ENCODE measurements at regions not wholly inside any gene's neighbourhood (a gene's known extent, or its start where the extent isn't known, plus 50 kb on each side); places are given as distances from the start of the nearest gene placed in this dataset.

DNA sequence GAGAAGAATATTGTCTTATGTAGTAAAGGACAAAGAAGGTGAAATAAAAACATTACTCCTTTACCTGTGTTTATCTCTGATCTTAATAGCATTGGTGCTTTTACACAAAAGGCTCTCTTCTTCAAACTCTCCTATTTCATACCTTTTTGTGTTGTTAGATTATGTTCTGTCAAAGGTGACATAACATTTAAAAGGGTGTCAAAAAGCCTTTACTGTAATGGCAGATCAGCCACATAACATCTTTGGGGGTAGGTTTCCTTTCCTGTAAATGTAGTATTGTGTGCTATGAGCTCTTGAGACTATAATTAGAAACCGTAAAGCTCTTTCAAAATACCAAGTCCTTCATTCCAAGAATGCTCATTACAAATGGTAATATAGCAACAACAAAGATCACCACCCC lies 400.1 kb downstream of the LNPK start:
- DNase-seq (ENCODE audit: low read depth in 1 of 2, low spot score in 1 of 2): no peak
- H3K4me3 ChIP-seq (replicated peaks; ENCODE audit: insufficient read depth, low read length): no peak overlapping the region
- H3K27me3 ChIP-seq (ENCODE audit: insufficient read depth, poor library complexity, severe bottlenecking): no peaks in the 10 kb centered on the region
- H3K27ac ChIP-seq (replicated peaks): no peak overlapping the region
- no peak for TF ChIP-seq REST (IDR thresholded peaks at IDR 0.05; ENCODE audit: insufficient replicate concordance, low read depth)
- TF ChIP-seq GABPA (IDR thresholded peaks at IDR 0.05; ENCODE audit: low read depth): no peak
- TF ChIP-seq SPI1 (IDR thresholded peaks at IDR 0.05; ENCODE audit: borderline replicate concordance, low read depth): no peak
- TF ChIP-seq POLR2AphosphoS5 (IDR thresholded peaks at IDR 0.05; ENCODE audit: low read depth): no peak
- TF ChIP-seq, protein P1, sequence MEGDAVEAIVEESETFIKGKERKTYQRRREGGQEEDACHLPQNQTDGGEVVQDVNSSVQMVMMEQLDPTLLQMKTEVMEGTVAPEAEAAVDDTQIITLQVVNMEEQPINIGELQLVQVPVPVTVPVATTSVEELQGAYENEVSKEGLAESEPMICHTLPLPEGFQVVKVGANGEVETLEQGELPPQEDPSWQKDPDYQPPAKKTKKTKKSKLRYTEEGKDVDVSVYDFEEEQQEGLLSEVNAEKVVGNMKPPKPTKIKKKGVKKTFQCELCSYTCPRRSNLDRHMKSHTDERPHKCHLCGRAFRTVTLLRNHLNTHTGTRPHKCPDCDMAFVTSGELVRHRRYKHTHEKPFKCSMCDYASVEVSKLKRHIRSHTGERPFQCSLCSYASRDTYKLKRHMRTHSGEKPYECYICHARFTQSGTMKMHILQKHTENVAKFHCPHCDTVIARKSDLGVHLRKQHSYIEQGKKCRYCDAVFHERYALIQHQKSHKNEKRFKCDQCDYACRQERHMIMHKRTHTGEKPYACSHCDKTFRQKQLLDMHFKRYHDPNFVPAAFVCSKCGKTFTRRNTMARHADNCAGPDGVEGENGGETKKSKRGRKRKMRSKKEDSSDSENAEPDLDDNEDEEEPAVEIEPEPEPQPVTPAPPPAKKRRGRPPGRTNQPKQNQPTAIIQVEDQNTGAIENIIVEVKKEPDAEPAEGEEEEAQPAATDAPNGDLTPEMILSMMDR (IDR thresholded peaks at IDR 0.05; ENCODE audit: insufficient read depth, low read length): no peak

DNA sequence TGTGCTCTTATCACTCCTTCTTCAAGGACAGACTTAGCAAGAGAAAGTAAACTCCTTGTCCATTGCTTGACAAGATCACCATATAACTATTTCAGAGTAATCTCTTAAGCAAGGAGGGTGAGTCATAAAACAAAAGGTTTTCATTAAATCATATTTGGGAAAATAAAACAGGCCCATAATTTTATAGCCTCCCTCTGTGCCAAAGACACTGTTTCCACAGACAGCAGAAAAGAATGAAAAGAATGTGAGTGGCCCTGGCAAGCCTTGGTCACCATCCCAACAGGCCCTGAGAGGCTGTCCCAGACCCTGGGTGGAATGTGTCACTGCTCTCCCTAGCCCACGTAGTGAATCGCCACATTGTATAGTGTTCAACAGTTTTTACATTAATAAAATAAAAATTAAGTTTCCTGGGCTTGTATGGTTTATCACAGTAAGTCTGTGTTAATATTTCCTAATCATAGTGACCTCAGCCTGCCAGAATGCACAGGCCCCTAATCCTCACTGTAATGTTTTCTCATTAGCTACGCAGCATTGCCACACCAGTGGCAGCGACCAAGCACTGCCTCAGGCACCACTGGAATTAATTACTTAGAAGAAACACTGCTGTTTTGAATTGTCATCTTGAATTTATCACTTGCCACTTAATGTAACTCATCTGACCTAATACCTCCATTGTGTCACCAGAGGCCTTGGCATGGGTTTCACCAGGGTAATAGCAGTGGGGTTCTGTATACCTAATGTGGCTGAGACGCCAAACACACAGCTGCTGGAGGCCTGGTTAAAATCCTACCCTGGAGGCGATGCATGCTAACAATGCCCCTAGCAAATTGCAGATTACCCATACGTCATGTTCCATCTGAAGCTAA lies 401.9 kb downstream of the LNPK start:
- H3K4me3 ChIP-seq (replicated peaks; ENCODE audit: insufficient read depth, low read length): no peak overlapping the region

GRCh38 chr2:175597286-175597685 lies 404.8 kb downstream of the LNPK start:
- no peak for TF ChIP-seq POLR2AphosphoS5 (IDR thresholded peaks at IDR 0.05; ENCODE audit: low read depth)
- no peak for TF ChIP-seq SPI1 (IDR thresholded peaks at IDR 0.05; ENCODE audit: borderline replicate concordance, low read depth)
- TF ChIP-seq, protein P1 (IDR thresholded peaks at IDR 0.05; ENCODE audit: insufficient read depth, low read length): no peak
- no peak for TF ChIP-seq GABPA (IDR thresholded peaks at IDR 0.05; ENCODE audit: low read depth)
- TF ChIP-seq REST (IDR thresholded peaks at IDR 0.05; ENCODE audit: insufficient replicate concordance, low read depth): no peak
- Histone ChIP-seq H3K27me3 (ENCODE audit: insufficient read depth, poor library complexity, severe bottlenecking) (no peaks in the 10 kb centered on the region), H3K4me3 (replicated peaks; ENCODE audit: insufficient read depth, low read length) (no peak overlapping the region), H3K27ac (replicated peaks) (no peak overlapping the region)
- DNase-seq (ENCODE audit: low read depth in 1 of 2, low spot score in 1 of 2): no peak

More for the DNA sequence above, 401.9 kb downstream of the LNPK start:
- no peaks in the 10 kb centered on the region for H3K27me3 ChIP-seq (ENCODE audit: insufficient read depth, poor library complexity, severe bottlenecking)
- H3K27ac ChIP-seq (replicated peaks): no peak overlapping the region
- TF ChIP-seq POLR2AphosphoS5 (IDR thresholded peaks at IDR 0.05; ENCODE audit: low read depth) (no peak), GABPA (IDR thresholded peaks at IDR 0.05; ENCODE audit: low read depth) (no peak), REST (IDR thresholded peaks at IDR 0.05; ENCODE audit: insufficient replicate concordance, low read depth) (no peak), SPI1 (IDR thresholded peaks at IDR 0.05; ENCODE audit: borderline replicate concordance, low read depth) (no peak)
- TF ChIP-seq, protein P1 (IDR thresholded peaks at IDR 0.05; ENCODE audit: insufficient read depth, low read length): no peak
- no peak for DNase-seq (ENCODE audit: low read depth in 1 of 2, low spot score in 1 of 2)

All from HL-60 (cell line).